A549 (cell line): ENCODE measurements at regions not wholly inside any gene's neighbourhood (a gene's known extent, or its start where the extent isn't known, plus 50 kb on each side); places are given as distances from the start of the nearest gene placed in this dataset.

Experiments
- ATAC-seq, 2 experiments: fragments of 200-7000 bp in 1 of 2; fragments of >200 bp in 1 of 2; cut with Nextera tagmentation in 1 of 2; cut with Tn5 transposase in 1 of 2; 3 replicates each; pipeline versions ENCODE4 v1.8.0 to v1.9.1; 2018 to 2020; ENCODE audit warnings: mild to moderate bottlenecking in 1 of 2, moderate library complexity in 1 of 2
- CTCF ChIA-PET: fragments of 300-600 bp; sonication (Branson Sonifier 250); formaldehyde crosslinking; extraction: SDS; loops from one replicate; lab custom pipeline; 2021; ENCODE audit warnings: antibody characterized with exemption, inconsistent platforms; lab: Yijun Ruan, JAX
- POLR2A ChIA-PET: fragments of 350-600 bp; formaldehyde crosslinking; extraction: SDS; loops from one replicate; lab custom pipeline; 2021; ENCODE audit warnings: antibody characterized with exemption, inconsistent platforms; lab: Yijun Ruan, JAX
- DNase-seq, 2 experiments: peaks; one replicate each; pipeline versions ENCODE4 v3.0.0 to v3.0.0-alpha.2; 2011 to 2016; ENCODE audit warnings: low read depth in 1 of 2, low spot score in 1 of 2
- FAIRE-seq: peaks from 2 replicates; lab custom pipeline; 2011; peaks lifted over from hg19 to GRCh38; lab: Jason Lieb, UNC
- H3K27ac ChIP-seq, 2 experiments: fragments of >200 bp; sonication (Bioruptor Twin); formaldehyde crosslinking; 3 replicates each; pipeline ENCODE4 v1.5.1; 2016 to 2017
- H3K4me1 ChIP-seq: fragments of >200 bp; sonication (Bioruptor Twin); formaldehyde crosslinking; 3 replicates; pipeline ENCODE4 v1.6.1; 2016
- H3K4me2 ChIP-seq: fragments of >200 bp; sonication (Bioruptor Twin); formaldehyde crosslinking; 3 replicates; pipeline ENCODE4 v1.6.1; 2016
- H3K4me3 ChIP-seq: fragments of >200 bp; sonication (Bioruptor Twin); formaldehyde crosslinking; 3 replicates; pipeline ENCODE4 v1.5.1; 2016
- H3K9me3 ChIP-seq: fragments of >200 bp; sonication (Bioruptor Twin); formaldehyde crosslinking; 3 replicates; pipeline ENCODE4 v1.6.1; 2016
- CBX2 ChIP-seq: fragments of 200-600 bp; sonication (generic); IDR thresholded peaks from 2 replicates; pipeline ENCODE4 v1.6.1; 2016; ENCODE audit warnings: low read depth, mild to moderate bottlenecking, borderline replicate concordance
- CEBPB ChIP-seq, 2 experiments: fragments of >200 bp in 1 of 2; sonication (Bioruptor Twin) in 1 of 2; formaldehyde crosslinking in 1 of 2; IDR thresholded peaks; 2 replicates each; pipeline ENCODE4 v1.6.1; 2012 to 2016
- EHF ChIP-seq: fragments of 250-450 bp; sonication (Bioruptor Pico); IDR thresholded peaks from 2 replicates; pipeline ENCODE4 v1.5.0; 2020; ENCODE audit warnings: mild to moderate bottlenecking
- EHMT2 ChIP-seq: fragments of 200-600 bp; sonication (generic); IDR thresholded peaks from 2 replicates; pipeline ENCODE4 v1.6.1; 2016; ENCODE audit warnings: antibody characterized with exemption, low read depth, mild to moderate bottlenecking, moderate library complexity
- HDAC2 ChIP-seq: fragments of 200-600 bp; sonication (generic); IDR thresholded peaks from 2 replicates; pipeline ENCODE4 v1.6.1; 2016
- HEYL ChIP-seq: fragments of 250-450 bp; sonication (Bioruptor Pico); IDR thresholded peaks from 2 replicates; pipeline ENCODE4 v1.8.0; 2021; ENCODE audit warnings: mild to moderate bottlenecking, moderate library complexity
- HOXA7 ChIP-seq: fragments of 250-450 bp; sonication (Bioruptor Pico); IDR thresholded peaks from 2 replicates; pipeline ENCODE4 v1.5.0; 2020; ENCODE audit warnings: mild to moderate bottlenecking, moderate library complexity
- JUNB ChIP-seq: fragments of >200 bp; sonication (Bioruptor Twin); formaldehyde crosslinking; IDR thresholded peaks from 2 replicates; pipeline ENCODE4 v1.6.1; 2016
- MYC ChIP-seq: IDR thresholded peaks from 2 replicates; pipeline ENCODE4 v1.6.1; 2012; ENCODE audit warnings: mild to moderate bottlenecking, inconsistent platforms, low read length, improper control_type of control experiment, borderline replicate concordance
- NFE2L2 ChIP-seq: fragments of 150-350 bp; conservative IDR thresholded peaks from 2 replicates; pipeline ENCODE4 v1.6.1; 2014; ENCODE audit warnings: low read length
- NPAS2 ChIP-seq: fragments of 250-450 bp; sonication (Bioruptor Pico); IDR thresholded peaks from 2 replicates; pipeline ENCODE4 v1.8.0; 2022; ENCODE audit warnings: mild to moderate bottlenecking, moderate library complexity, borderline replicate concordance
- NR3C1 ChIP-seq: fragments of >200 bp; sonication (Bioruptor Twin); formaldehyde crosslinking; IDR thresholded peaks from 3 replicates; pipeline ENCODE4 v1.6.1; 2017
- POLR2A ChIP-seq: IDR thresholded peaks from 2 replicates; pipeline ENCODE4 v1.6.1; 2012; ENCODE audit warnings: mild to moderate bottlenecking, low read length
- RAD21 ChIP-seq, 2 experiments: fragments of >200 bp in 1 of 2; sonication (Bioruptor Twin) in 1 of 2; formaldehyde crosslinking in 1 of 2; IDR thresholded peaks in 1 of 2; conservative IDR thresholded peaks in 1 of 2; 2 replicates in 1 of 2; 3 replicates in 1 of 2; pipeline ENCODE4 v1.6.1; 2012 to 2018; ENCODE audit warnings: inconsistent platforms in 1 of 2
- RFX5 ChIP-seq: fragments of 450-650 bp; IDR thresholded peaks from 2 replicates; pipeline ENCODE4 v1.7.1; 2014; ENCODE audit warnings: antibody characterized with exemption, mild to moderate bottlenecking, moderate library complexity
- RNF2 ChIP-seq: fragments of 200-600 bp; sonication (generic); IDR thresholded peaks from 2 replicates; pipeline ENCODE4 v1.6.1; 2016; ENCODE audit warnings: low read depth, mild to moderate bottlenecking, antibody characterized with exemption, moderate library complexity, borderline replicate concordance
- SREBF2 ChIP-seq: fragments of 450-650 bp; IDR thresholded peaks from 2 replicates; pipeline ENCODE4 v1.6.1; 2014; ENCODE audit warnings: mild to moderate bottlenecking, moderate library complexity
- TP53 ChIP-seq: fragments of 250-450 bp; sonication (Bioruptor Pico); IDR thresholded peaks from 2 replicates; pipeline ENCODE4 v1.5.0; 2021; ENCODE audit warnings: mild to moderate bottlenecking, moderate library complexity
- ZC3H11A ChIP-seq: fragments of 450-650 bp; IDR thresholded peaks from 2 replicates; pipeline ENCODE4 v1.6.1; 2014; ENCODE audit warnings: antibody characterized with exemption, mild to moderate bottlenecking
- ZNF302 ChIP-seq: fragments of 250-450 bp; sonication (Bioruptor Pico); IDR thresholded peaks from 2 replicates; pipeline ENCODE4 v1.9.0; 2021; ENCODE audit warnings: inconsistent platforms, mild to moderate bottlenecking, moderate library complexity
- ZSCAN20 ChIP-seq: fragments of 250-450 bp; sonication (Bioruptor Pico); IDR thresholded peaks from 2 replicates; pipeline ENCODE4 v1.8.0; 2022; ENCODE audit warnings: mild to moderate bottlenecking, moderate library complexity
- WGBS: methylation state at CpG from one replicate; pipeline ENCODE4 v1.1.6; 2017; ENCODE audit errors: missing lambda C conversion rate; 5-methylcytosine and 5-hydroxymethylcytosine counted together
- TF ChIP-seq, protein P1 (sequence below): fragments of 200-600 bp; sonication (generic); IDR thresholded peaks from 2 replicates; pipeline ENCODE4 v1.6.1; 2016; ENCODE audit warnings: antibody characterized with exemption, mild to moderate bottlenecking, moderate library complexity

DNA sequence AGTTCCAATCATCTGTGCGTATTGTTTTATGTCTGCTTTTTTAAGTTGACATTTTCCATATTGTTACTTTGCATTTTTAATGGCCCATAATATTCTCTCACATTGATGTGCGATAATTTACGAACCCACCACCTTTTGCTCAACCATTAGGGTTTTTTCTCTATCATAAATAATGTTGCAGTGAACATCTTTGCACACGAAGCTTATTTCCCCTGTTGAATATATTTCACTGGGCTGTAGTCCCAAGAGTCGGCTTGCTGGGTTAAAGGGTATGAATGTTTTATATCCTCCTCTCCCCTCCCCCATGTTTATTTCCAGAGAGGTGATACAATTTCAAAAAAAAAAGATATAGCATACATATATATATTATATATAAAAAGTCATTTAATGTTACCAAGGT lies 272.7 kb upstream of the RGMA start:
- ATAC-seq = no peak
- CTCF ChIA-PET = interaction anchor here (0.8 kb wide), 1 partner anchor 9 kb away, joined by 4 read pairs; no protein-coding TSS in a partner anchor

DNA sequence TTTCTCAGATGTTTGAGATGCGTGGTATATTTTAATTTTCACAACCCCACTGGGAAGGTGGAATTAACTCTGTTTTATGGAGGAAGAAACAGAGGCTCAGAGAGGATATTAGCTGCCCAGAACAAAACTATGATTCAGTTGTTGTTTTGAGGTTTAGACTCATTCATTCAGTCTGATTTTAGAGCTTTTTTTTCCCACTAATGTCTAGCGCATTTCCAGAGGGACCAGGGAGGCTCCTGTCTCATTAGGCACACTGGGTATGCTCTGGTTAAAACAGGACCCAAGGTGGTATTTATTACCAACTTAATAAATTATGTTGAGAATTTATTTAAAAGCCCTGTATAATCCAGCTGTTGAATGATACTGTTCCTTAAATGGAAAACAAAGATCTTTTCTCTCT lies 272.0 kb upstream of the RGMA start:
- WGBS = 1% methylated on average over 2 of the region's 2 CpGs
- no peak for TF ChIP-seq HEYL
- TF ChIP-seq NFE2L2 = no peak
- TF ChIP-seq TP53 (CRISPR knock-in tag) = no peak
- TF ChIP-seq NR3C1 = no peak
- no peak for TF ChIP-seq EHF (CRISPR knock-in tag)
- TF ChIP-seq CEBPB (IDR thresholded peaks at IDR 0.05) = no peak
- no peak for TF ChIP-seq JUNB
- no peak for TF ChIP-seq MYC
- TF ChIP-seq POLR2A = no peak
- ChIA-PET CTCF (interaction anchor here (0.9 kb wide), 1 partner anchor 9 kb away, joined by 4 read pairs; no protein-coding TSS in a partner anchor), POLR2A (no interaction called here)
- no peak for ATAC-seq
- Histone ChIP-seq H3K4me3 (no peak overlapping the region), H3K4me2 (no peak overlapping the region), H3K9me3 (no peaks in the 10 kb centered on the region), H3K27ac (no peak overlapping the region), H3K4me1 (no peaks in the 10 kb centered on the region)
- DNase-seq = no peak
- FAIRE-seq = no peak

More for the DNA sequence above, 272.7 kb upstream of the RGMA start:
- H3K4me3 ChIP-seq = no peak overlapping the region
- no peaks in the 10 kb centered on the region for H3K4me1 ChIP-seq
- H3K27ac ChIP-seq = no peak overlapping the region
- FAIRE-seq (no peak), DNase-seq (no peak)
- TF ChIP-seq RNF2 (no peak), HOXA7 (no peak), CEBPB (IDR thresholded peaks at IDR 0.05) (no peak), EHMT2 (no peak), HDAC2 (no peak), ZSCAN20 (CRISPR knock-in tag) (no peak), NPAS2 (CRISPR knock-in tag) (no peak), ZC3H11A (no peak), RFX5 (no peak), CBX2 (no peak), RAD21 (conservative IDR thresholded peaks at IDR 0.05 in 1 of 2, IDR thresholded peaks at IDR 0.05 in 1 of 2) (no peak)
- H3K9me3 ChIP-seq = no peaks in the 10 kb centered on the region
- no peak overlapping the region for H3K4me2 ChIP-seq
- POLR2A ChIA-PET = no interaction called here
- 20% methylated on average over 5 of the region's 5 CpGs for WGBS

DNA sequence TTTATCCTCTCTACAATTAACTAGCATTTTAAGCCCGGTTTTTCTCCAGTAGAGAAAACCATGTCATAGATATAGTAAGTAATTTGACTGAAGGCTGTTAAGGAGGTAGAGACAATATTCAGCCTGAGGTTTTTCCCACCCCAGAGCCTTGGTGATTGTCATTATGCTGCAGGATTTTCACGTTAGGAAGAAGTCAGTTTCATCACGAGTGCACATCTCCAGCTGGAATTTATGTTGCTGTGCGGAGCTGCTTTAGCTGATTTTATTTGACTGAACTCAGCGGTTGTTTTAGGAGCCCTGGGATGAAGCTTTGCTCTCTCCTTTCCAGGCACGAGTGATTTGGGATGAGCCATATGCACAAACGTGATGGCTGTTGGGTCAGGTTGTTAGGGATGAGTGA lies 271.3 kb upstream of the RGMA start:
- POLR2A ChIA-PET = no interaction called here
- TF ChIP-seq ZNF302 (CRISPR knock-in tag) = no peak
- TF ChIP-seq, all 56 proteins: peak for 0
- DNase-seq (no peak), ATAC-seq (no peak), FAIRE-seq (no peak)
- Histone ChIP-seq H3K4me3 (no peak overlapping the region), H3K9me3 (no peaks in the 10 kb centered on the region), H3K4me1 (no peaks in the 10 kb centered on the region), H3K4me2 (no peak overlapping the region), H3K27ac (no peak overlapping the region)
- CTCF ChIA-PET = no interaction called here
- under 1% methylated on average over 7 of the region's 7 CpGs for WGBS

DNA sequence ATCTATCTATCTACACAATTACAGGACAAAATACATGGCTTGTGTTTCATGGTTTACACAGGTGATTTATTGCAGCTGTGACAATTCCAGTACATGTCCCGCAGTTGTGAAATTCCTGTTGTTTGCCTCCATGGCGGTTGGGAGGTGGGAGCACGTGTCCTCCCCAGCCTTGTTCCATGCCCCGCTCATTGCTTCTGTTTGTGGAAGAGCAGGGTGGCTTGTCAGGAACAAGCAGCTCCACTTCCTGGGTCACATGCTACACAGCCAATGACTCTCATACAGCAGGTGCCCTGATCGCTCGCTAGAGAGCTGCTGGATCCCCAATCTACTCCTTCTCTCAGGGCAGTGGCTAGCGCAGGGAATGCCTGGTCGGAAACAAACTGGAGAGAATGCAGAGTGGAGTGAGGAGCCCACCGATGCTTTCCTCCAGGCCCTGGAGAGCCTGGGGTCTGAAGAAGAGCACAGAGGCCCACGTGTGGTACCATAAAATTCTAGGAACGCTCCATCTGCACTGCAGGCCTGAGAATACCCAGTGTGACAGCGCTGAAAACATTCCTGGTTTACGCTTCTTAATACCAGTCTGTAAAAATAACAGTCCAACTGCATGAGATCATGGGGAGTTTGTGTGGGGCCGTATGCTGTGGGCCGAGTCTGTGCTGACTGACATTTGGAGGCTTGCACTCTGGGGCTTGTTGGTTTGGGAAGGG lies 270.6 kb upstream of the RGMA start:
- no peak for FAIRE-seq
- Histone ChIP-seq H3K27ac (no peak overlapping the region), H3K4me2 (no peak overlapping the region), H3K4me1 (no peaks in the 10 kb centered on the region), H3K9me3 (no peaks in the 10 kb centered on the region), H3K4me3 (no peak overlapping the region)
- TF ChIP-seq SREBF2 = no peak
- TF ChIP-seq, protein P1, sequence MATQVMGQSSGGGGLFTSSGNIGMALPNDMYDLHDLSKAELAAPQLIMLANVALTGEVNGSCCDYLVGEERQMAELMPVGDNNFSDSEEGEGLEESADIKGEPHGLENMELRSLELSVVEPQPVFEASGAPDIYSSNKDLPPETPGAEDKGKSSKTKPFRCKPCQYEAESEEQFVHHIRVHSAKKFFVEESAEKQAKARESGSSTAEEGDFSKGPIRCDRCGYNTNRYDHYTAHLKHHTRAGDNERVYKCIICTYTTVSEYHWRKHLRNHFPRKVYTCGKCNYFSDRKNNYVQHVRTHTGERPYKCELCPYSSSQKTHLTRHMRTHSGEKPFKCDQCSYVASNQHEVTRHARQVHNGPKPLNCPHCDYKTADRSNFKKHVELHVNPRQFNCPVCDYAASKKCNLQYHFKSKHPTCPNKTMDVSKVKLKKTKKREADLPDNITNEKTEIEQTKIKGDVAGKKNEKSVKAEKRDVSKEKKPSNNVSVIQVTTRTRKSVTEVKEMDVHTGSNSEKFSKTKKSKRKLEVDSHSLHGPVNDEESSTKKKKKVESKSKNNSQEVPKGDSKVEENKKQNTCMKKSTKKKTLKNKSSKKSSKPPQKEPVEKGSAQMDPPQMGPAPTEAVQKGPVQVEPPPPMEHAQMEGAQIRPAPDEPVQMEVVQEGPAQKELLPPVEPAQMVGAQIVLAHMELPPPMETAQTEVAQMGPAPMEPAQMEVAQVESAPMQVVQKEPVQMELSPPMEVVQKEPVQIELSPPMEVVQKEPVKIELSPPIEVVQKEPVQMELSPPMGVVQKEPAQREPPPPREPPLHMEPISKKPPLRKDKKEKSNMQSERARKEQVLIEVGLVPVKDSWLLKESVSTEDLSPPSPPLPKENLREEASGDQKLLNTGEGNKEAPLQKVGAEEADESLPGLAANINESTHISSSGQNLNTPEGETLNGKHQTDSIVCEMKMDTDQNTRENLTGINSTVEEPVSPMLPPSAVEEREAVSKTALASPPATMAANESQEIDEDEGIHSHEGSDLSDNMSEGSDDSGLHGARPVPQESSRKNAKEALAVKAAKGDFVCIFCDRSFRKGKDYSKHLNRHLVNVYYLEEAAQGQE = no peak
- DNase-seq = no peak
- 25% methylated on average over 15 of the region's 15 CpGs for WGBS
- ChIA-PET CTCF (no interaction called here), POLR2A (no interaction called here)
- ATAC-seq = no peak; a peak in 2 of 6 replicates
